Sigmoid colon (tissue), 6 donors: ENCODE measurements at regions not wholly inside any gene's neighbourhood (a gene's known extent, or its start where the extent isn't known, plus 50 kb on each side); places are given as distances from the start of the nearest gene placed in this dataset.
"Not testable (repeated sequence)": the region's sequence is repeated elsewhere in the genome, so short reads cannot be mapped to it uniquely, and the experiment has no call there.

ENCODE experiments used
- DNase-seq: peaks from one replicate; pipeline ENCODE4 v3.0.0-alpha.2; 2019
- H3K27ac ChIP-seq, 4 donors: fragments of 200-600 bp; sonication (generic); one replicate each; pipeline ENCODE4 v1.5.1; 2016 to 2019; ENCODE audit warnings: mild to moderate bottlenecking in 1 of 4
- H3K27me3 ChIP-seq, 3 donors: fragments of 200-600 bp; sonication (generic); one replicate each; pipeline ENCODE4 v1.5.1; 2019; ENCODE audit warnings: mild to moderate bottlenecking in 1 of 3
- H3K36me3 ChIP-seq, 4 donors: fragments of 200-600 bp; sonication (generic); one replicate each; pipeline ENCODE4 v1.5.1; 2016 to 2019
- H3K4me1 ChIP-seq, 4 donors: fragments of 200-600 bp; sonication (generic); one replicate each; pipeline ENCODE4 v1.5.1; 2017 to 2019
- H3K4me3 ChIP-seq, 4 donors: fragments of 200-600 bp; sonication (generic); one replicate each; pipeline ENCODE4 v1.5.1; 2017 to 2019; ENCODE audit warnings: mild to moderate bottlenecking in 2 of 4, moderate library complexity in 1 of 4
- H3K9me3 ChIP-seq, 4 donors: fragments of 200-600 bp in 3 of 4; sonication (generic) in 3 of 4; one replicate each; pipeline versions ENCODE4 v1.5.1 to v1.6.1; 2013 to 2019
- EP300 ChIP-seq, 4 donors: sonication (generic); formaldehyde crosslinking; IDR thresholded peaks; one replicate each; pipeline ENCODE4 v1.6.1; 2017; ENCODE audit warnings: antibody characterized with exemption in 4 of 4
- POLR2A ChIP-seq, 2 donors: fragments of 450-650 bp; IDR thresholded peaks; one replicate each; pipeline ENCODE4 v1.6.1; 2016; ENCODE audit warnings: antibody characterized with exemption in 2 of 2, mild to moderate bottlenecking in 2 of 2, moderate library complexity in 2 of 2
- POLR2AphosphoS5 ChIP-seq, 4 donors: sonication (generic); formaldehyde crosslinking; IDR thresholded peaks; one replicate each; pipeline ENCODE4 v1.6.1; 2017; ENCODE audit warnings: antibody characterized with exemption in 4 of 4
- WGBS, 2 donors: extraction: QIAGEN DNeasy Blood & Tissue Kit; methylation state at CpG; one replicate each; pipeline ENCODE4 v1.1.7; 2013; 5-methylcytosine and 5-hydroxymethylcytosine counted together
- intact Hi-C: fragments of 100-400 bp; cut with DNase I; formaldehyde crosslinking; loops from one replicate; pipeline ENCODE4 v1.15.1; 2023
- TF ChIP-seq, protein P1 (sequence below), 4 experiments: fragments of 450-650 bp in 3 of 4; fragments of 200-600 bp in 1 of 4; IDR thresholded peaks; one replicate each; pipeline ENCODE4 v1.5.1; 2016 to 2019; ENCODE audit warnings: antibody characterized with exemption in 4 of 4, mild to moderate bottlenecking in 3 of 4, moderate library complexity in 2 of 4
- donor health status: healthy with polysubstance abuse.
- donor health status: healthy.

DNA sequence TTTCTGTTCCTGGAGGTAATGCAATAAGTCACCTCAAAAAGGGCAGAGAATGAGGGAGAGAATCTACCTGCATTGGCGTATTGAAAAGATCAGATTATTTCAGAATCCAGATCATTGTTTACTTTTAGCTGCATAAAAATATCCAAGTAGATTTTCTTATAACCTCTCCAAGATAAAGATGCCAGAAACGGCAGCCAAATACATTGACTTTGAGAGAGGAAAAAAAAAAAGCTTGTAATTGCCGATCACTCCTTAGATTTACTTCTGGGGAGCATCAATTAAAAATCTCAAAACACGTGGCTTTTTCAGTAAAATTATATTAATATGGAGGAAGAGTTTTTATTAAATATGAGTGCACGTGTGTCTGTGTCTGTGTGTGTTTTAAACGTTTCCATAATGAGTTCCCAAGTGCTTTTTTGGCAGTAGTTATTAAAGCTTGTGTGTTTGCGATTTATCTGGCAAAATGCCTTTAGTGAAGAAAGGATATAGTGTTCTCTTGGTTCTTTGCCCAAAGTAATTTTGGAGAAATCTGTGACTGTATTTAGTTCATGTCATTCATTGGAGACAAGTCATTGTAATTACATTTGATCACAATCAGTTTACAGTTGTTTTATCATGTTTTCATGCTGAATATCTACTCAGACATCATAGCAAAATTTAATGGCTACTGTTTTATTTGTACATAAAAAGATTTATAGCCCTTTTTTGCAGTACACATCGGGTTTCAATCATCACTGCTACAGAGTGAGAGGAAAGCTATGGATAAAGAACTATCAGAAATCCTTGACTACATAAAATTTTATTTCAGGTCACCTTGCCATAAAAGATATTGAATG lies 176.1 kb downstream of the TM9SF2 start:
- TF ChIP-seq POLR2A (IDR thresholded peaks at IDR 0.05) (no peak), POLR2AphosphoS5 (IDR thresholded peaks at IDR 0.05) (no peak), EP300 (IDR thresholded peaks at IDR 0.05) (no peak)
- TF ChIP-seq, protein P1, sequence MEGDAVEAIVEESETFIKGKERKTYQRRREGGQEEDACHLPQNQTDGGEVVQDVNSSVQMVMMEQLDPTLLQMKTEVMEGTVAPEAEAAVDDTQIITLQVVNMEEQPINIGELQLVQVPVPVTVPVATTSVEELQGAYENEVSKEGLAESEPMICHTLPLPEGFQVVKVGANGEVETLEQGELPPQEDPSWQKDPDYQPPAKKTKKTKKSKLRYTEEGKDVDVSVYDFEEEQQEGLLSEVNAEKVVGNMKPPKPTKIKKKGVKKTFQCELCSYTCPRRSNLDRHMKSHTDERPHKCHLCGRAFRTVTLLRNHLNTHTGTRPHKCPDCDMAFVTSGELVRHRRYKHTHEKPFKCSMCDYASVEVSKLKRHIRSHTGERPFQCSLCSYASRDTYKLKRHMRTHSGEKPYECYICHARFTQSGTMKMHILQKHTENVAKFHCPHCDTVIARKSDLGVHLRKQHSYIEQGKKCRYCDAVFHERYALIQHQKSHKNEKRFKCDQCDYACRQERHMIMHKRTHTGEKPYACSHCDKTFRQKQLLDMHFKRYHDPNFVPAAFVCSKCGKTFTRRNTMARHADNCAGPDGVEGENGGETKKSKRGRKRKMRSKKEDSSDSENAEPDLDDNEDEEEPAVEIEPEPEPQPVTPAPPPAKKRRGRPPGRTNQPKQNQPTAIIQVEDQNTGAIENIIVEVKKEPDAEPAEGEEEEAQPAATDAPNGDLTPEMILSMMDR (IDR thresholded peaks at IDR 0.05) = no peak
- Histone ChIP-seq H3K27ac (no peak overlapping the region), H3K9me3 (no peaks in the 10 kb centered on the region), H3K27me3 (no peaks in the 10 kb centered on the region), H3K4me3 (no peak overlapping the region), H3K36me3 (no peaks in the 10 kb centered on the region), H3K4me1 (peaks cover 0 to 10% (median 0%) of the 10 kb centered on the region in 4 donors)
- no peak for DNase-seq
- WGBS, 2 donors = 15 to 48% methylated on average over 8 of the region's 8 CpGs
- intact Hi-C loops = no loop called here

DNA sequence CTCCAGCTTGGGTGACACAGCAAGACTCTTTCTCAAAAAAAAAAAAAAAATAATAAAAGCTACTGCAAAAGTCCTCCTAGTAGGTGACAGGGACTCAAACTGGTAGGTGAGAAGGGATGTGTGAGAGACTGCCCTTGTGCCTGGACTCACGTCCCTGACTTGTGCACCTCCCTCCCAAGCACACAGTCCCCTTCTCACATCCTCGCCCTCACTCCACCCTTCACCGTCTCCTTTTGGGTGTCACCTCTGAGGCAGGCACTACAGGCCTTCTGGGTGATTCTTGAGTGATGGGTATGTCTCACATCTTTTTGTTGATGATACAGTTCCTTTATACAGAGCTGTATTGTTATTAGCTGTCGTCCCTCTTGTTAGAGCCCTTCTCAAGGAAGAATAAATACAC lies 170.5 kb downstream of the TM9SF2 start:
- no peaks in the 10 kb centered on the region for H3K27me3 ChIP-seq
- intact Hi-C loops = no loop called here
- H3K36me3 ChIP-seq = no peaks in the 10 kb centered on the region
- TF ChIP-seq, protein P1 (IDR thresholded peaks at IDR 0.05) = no peak
- TF ChIP-seq POLR2AphosphoS5 (IDR thresholded peaks at IDR 0.05) = no peak
- no peak for TF ChIP-seq EP300 (IDR thresholded peaks at IDR 0.05)
- no peak for TF ChIP-seq POLR2A (IDR thresholded peaks at IDR 0.05)
- WGBS, 2 donors = 92 to 96% methylated on average over 4 of the region's 4 CpGs
- no peaks in the 10 kb centered on the region for H3K4me1 ChIP-seq
- no peak overlapping the region for H3K27ac ChIP-seq
- H3K9me3 ChIP-seq = no peaks in the 10 kb centered on the region
- DNase-seq = no peak
- no peak overlapping the region for H3K4me3 ChIP-seq

DNA sequence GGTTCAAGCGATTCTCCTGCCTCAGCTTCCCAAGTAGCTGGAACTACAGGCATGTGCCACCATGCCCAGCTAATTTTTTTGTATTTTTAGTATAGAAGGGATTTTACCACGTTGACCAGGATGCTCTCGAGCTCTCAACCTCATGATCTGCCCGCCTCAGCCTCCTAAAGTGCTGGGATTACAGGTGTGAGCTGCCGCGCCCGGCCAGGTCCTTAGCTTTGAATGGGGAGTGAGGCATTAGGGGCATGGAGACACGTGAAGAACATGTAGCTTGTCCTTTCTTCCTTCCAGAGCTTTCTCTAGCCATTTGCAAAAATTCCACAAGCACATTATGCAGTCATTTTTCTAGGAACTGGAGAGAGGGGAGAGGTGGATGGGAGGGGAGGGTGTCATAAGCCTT lies 167.8 kb downstream of the TM9SF2 start:
- WGBS, 2 donors = 86 to 92% methylated on average over 8 of the region's 8 CpGs
- H3K27me3 ChIP-seq, H3K4me1 ChIP-seq, H3K36me3 ChIP-seq, H3K27ac ChIP-seq, H3K9me3 ChIP-seq, intact Hi-C loops, H3K4me3 ChIP-seq, DNase-seq: not testable (repeated sequence)

DNA sequence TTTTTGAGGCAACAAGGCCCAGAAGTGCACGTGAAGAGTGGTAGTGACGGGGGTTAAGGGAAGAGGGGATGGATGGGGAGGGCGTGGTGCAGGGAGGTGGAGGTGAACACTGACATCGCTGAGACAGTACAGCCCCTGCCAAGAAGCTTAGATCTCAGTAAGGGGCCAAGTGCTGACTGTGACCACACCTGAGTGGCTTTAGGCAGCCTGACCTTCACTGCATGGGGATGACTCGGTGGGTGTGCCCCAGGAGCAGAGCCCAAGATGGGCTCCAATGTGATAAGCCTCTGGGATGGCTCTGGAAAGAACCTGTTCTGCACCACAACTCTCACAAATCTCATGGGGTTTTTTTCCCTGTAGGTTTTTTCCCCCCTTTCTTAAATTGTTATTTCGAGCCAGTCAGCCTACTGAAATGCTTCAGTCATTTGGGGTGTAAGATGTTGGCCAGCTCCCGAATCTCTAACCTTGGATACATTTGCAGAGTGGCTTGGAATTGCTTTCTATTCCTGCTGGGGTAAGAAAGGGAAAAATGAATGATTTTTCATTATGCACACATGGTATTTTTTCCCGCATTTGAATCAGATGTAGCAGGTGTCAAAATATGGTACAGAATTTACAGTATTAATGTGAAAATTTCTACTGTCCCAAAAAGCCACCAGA lies 165.0 kb downstream of the TM9SF2 start:
- Histone ChIP-seq H3K9me3 (no peaks in the 10 kb centered on the region), H3K4me1 (no peaks in the 10 kb centered on the region), H3K4me3 (no peak overlapping the region), H3K36me3 (no peaks in the 10 kb centered on the region), H3K27me3 (no peaks in the 10 kb centered on the region), H3K27ac (no peak overlapping the region)
- DNase-seq = no peak
- intact Hi-C loops = no loop called here
- TF ChIP-seq, protein P1 (IDR thresholded peaks at IDR 0.05) = no peak
- TF ChIP-seq EP300 (IDR thresholded peaks at IDR 0.05) = no peak
- 86 to 90% methylated on average over 8 of the region's 8 CpGs for WGBS, 2 donors

DNA sequence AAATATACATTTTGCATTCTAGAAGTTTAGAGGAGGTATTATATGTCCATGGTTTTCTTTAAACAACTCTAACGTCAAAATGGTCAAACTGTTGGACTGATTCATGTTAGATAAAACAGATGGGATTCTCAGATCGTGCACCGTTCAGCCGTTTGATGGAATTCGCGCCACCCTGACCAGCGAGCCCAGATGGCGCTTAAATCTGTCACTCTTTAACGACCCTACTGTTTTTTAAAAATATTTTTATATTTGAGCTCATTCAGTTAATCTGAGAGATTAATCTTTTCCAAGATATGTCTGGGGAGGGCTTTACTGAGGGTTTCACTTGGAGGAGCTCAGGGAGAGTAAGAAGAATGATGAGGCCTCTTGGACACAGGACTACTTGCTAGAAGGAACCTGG lies 164.4 kb downstream of the TM9SF2 start:
- Histone ChIP-seq H3K4me3 (no peak overlapping the region), H3K9me3 (no peaks in the 10 kb centered on the region), H3K36me3 (no peaks in the 10 kb centered on the region), H3K27me3 (no peaks in the 10 kb centered on the region), H3K4me1 (no peaks in the 10 kb centered on the region), H3K27ac (no peak overlapping the region)
- TF ChIP-seq, protein P1 (IDR thresholded peaks at IDR 0.05) = no peak
- TF ChIP-seq POLR2AphosphoS5 (IDR thresholded peaks at IDR 0.05) (no peak), EP300 (IDR thresholded peaks at IDR 0.05) (no peak), POLR2A (IDR thresholded peaks at IDR 0.05) (no peak)
- no peak for DNase-seq
- intact Hi-C loops = no loop called here
- 93 to 95% methylated on average over 9 of the region's 9 CpGs for WGBS, 2 donors
